Astrocyte of the cerebellum (primary cell): ENCODE measurements at regions not wholly inside any gene's neighbourhood (a gene's known extent, or its start where the extent isn't known, plus 50 kb on each side); places are given as distances from the start of the nearest gene placed in this dataset.
A peak's percentile ranks its signal among the peaks of the same experiment; 100 is the strongest.

Source experiments
- DNase-seq: peaks from one replicate; pipeline ENCODE4 v3.0.0-alpha.2; 2011; ENCODE audit warnings: low read depth
- H3K4me3 ChIP-seq: 2 replicates; pipeline ENCODE4 v1.5.1; 2011; ENCODE audit warnings: mild to moderate bottlenecking, low read depth, low read length, moderate library complexity
- CTCF ChIP-seq: IDR thresholded peaks from 2 replicates; pipeline ENCODE4 v1.5.1; 2012; ENCODE audit warnings: low read length, low read depth, moderate library complexity, mild to moderate bottlenecking; ENCODE audit errors: missing control alignments
- in situ Hi-C: cut with HindIII; loops from 2 replicates; pipeline ENCODE4 v1.10.0; 2017; ENCODE audit warnings: low sequenced_read_pairs

- no peak overlapping the region for H3K4me3 ChIP-seq
- no peak for TF ChIP-seq CTCF
- in situ Hi-C loops = loop anchor here (25.0 kb wide), 2 partner anchors 235 to 660 kb away; partner anchors contain the start of gene PHYHIPL
- DNase-seq = no peak
Measured at GRCh38 chr10:58952162-58952601, 224.3 kb upstream of the PHYHIPL start.

- peak; percentile 75 for TF ChIP-seq CTCF
- no peak overlapping the region for H3K4me3 ChIP-seq
- peak; percentile 44 for DNase-seq
- in situ Hi-C loops = loop anchor here (25.0 kb wide), 2 partner anchors 234 to 659 kb away; partner anchors contain the start of gene PHYHIPL
Measured at GRCh38 chr10:58952747-58953466, 223.5 kb upstream of the PHYHIPL start.

- no peak overlapping the region for H3K4me3 ChIP-seq
- no peak for DNase-seq
- in situ Hi-C loops = loop anchor here (25.0 kb wide), 2 partner anchors 233 to 658 kb away; partner anchors contain the start of gene PHYHIPL
- TF ChIP-seq CTCF = no peak
Measured at GRCh38 chr10:58954178-58954577, 222.3 kb upstream of the PHYHIPL start.

- DNase-seq = no peak
- no peak for TF ChIP-seq CTCF
- in situ Hi-C loops = loop anchor here (25.0 kb wide), 2 partner anchors 232 to 657 kb away; partner anchors contain the start of gene PHYHIPL
- no peak overlapping the region for H3K4me3 ChIP-seq
Measured at GRCh38 chr10:58955615-58956014, 220.8 kb upstream of the PHYHIPL start.

- in situ Hi-C loops = loop anchor here (25.0 kb wide), 2 partner anchors 230 to 655 kb away; partner anchors contain the start of gene PHYHIPL
- no peak for DNase-seq
- no peak overlapping the region for H3K4me3 ChIP-seq
- no peak for TF ChIP-seq CTCF
Measured at GRCh38 chr10:58956926-58957325, 219.5 kb upstream of the PHYHIPL start.

- no peak for TF ChIP-seq CTCF
- in situ Hi-C loops = loop anchor here (25.0 kb wide), 2 partner anchors 230 to 655 kb away; partner anchors contain the start of gene PHYHIPL
- DNase-seq = no peak
- H3K4me3 ChIP-seq = no peak overlapping the region
Measured at GRCh38 chr10:58957517-58957916, 218.9 kb upstream of the PHYHIPL start.
